SK-N-SH (cell line): ENCODE measurements at regions not wholly inside any gene's neighbourhood (a gene's known extent, or its start where the extent isn't known, plus 50 kb on each side); places are given as distances from the start of the nearest gene placed in this dataset.

Source experiments
- CTCF ChIA-PET: fragments of 300-600, 350-600 bp; formaldehyde crosslinking; extraction: SDS; loops from one replicate; lab custom pipeline; 2021; lab: Yijun Ruan, JAX
- POLR2A ChIA-PET: fragments of 350-600 bp; sonication (Branson Sonifier 250); formaldehyde crosslinking; extraction: SDS; loops from one replicate; lab custom pipeline; 2020; ENCODE audit warnings: antibody characterized with exemption, inconsistent platforms; lab: Yijun Ruan, JAX
- DNase-seq: peaks from one replicate; pipeline ENCODE4 v3.0.0; 2012
- H2AFZ ChIP-seq: fragments of 200-600 bp; sonication (generic); 2 replicates; pipeline ENCODE4 v1.8.1; 2016; ENCODE audit warnings: antibody characterized with exemption, mild to moderate bottlenecking, low read depth
- H3F3A ChIP-seq: fragments of 200-600 bp; sonication (generic); replicated peaks from 2 replicates; pipeline ENCODE3; 2016; ENCODE audit warnings: antibody characterized with exemption, mild to moderate bottlenecking; ENCODE audit not compliant: insufficient read depth
- H3K27ac ChIP-seq, 2 experiments: fragments of 200-500 bp in 1 of 2; fragments of 200-600 bp in 1 of 2; sonication (Bioruptor generic) in 1 of 2; sonication (generic), shearing (Covaris generic) in 1 of 2; 2 replicates each; pipeline versions ENCODE4 v1.5.1 to v1.6.1; 2014 to 2016; ENCODE audit warnings: low read depth in 2 of 2, inconsistent platforms in 1 of 2, low read length in 1 of 2, mild to moderate bottlenecking in 1 of 2, mixed read lengths in 1 of 2
- H3K27me3 ChIP-seq: fragments of 200-600 bp; sonication (generic), shearing (Covaris generic); 2 replicates; pipeline ENCODE4 v1.6.1; 2016; ENCODE audit warnings: mixed run types; ENCODE audit not compliant: insufficient read depth
- H3K36me3 ChIP-seq, 2 experiments: fragments of 200-500 bp in 1 of 2; fragments of 200-600 bp in 1 of 2; sonication (Bioruptor generic) in 1 of 2; sonication (generic) in 1 of 2; replicated peaks in 1 of 2; 2 replicates each; pipeline versions ENCODE3 to v1.5.1; 2014 to 2016; ENCODE audit warnings: low read length in 1 of 2, mild to moderate bottlenecking in 1 of 2; ENCODE audit not compliant: insufficient read depth in 2 of 2, control insufficient read depth in 1 of 2
- H3K4me1 ChIP-seq, 2 experiments: fragments of 200-500 bp in 1 of 2; fragments of 200-600 bp in 1 of 2; sonication (Bioruptor generic) in 1 of 2; sonication (generic), shearing (Covaris generic) in 1 of 2; 2 replicates each; pipeline versions ENCODE4 v1.5.1 to v1.6.1; 2014 to 2016; ENCODE audit warnings: low read depth in 1 of 2, low read length in 1 of 2, mixed run types in 1 of 2; ENCODE audit not compliant: insufficient read depth in 2 of 2, control insufficient read depth in 1 of 2
- H3K4me2 ChIP-seq: fragments of 200-600 bp; sonication (generic), shearing (Covaris generic); 2 replicates; pipeline ENCODE4 v1.6.1; 2017; ENCODE audit warnings: mixed run types
- H3K4me3 ChIP-seq, 2 experiments: fragments of 200-500 bp in 1 of 2; fragments of 200-600 bp in 1 of 2; sonication (Bioruptor generic) in 1 of 2; sonication (generic), shearing (Covaris generic) in 1 of 2; 2 replicates each; pipeline versions ENCODE4 v1.5.1 to v1.8.1; 2014 to 2016; ENCODE audit warnings: low read depth in 2 of 2, inconsistent platforms in 1 of 2, low read length in 1 of 2, mild to moderate bottlenecking in 1 of 2, mixed read lengths in 1 of 2, moderate library complexity in 1 of 2
- H3K79me2 ChIP-seq: fragments of 200-600 bp; sonication (generic); 2 replicates; pipeline ENCODE4 v1.8.1; 2017; ENCODE audit warnings: mild to moderate bottlenecking; ENCODE audit not compliant: insufficient read depth
- H3K9ac ChIP-seq: fragments of 200-600 bp; sonication (generic); 2 replicates; pipeline ENCODE4 v1.6.1; 2017; ENCODE audit warnings: mixed run types
- H3K9me2 ChIP-seq: fragments of 200-600 bp; sonication (generic); 2 replicates; pipeline ENCODE4 v1.6.1; 2017; ENCODE audit warnings: mixed run types
- H3K9me3 ChIP-seq: fragments of 200-600 bp; sonication (generic); 2 replicates; pipeline ENCODE4 v1.6.1; 2017; ENCODE audit warnings: mixed run types, mild to moderate bottlenecking, moderate library complexity
- H4K20me1 ChIP-seq: fragments of 200-600 bp; sonication (generic); 2 replicates; pipeline ENCODE4 v1.6.1; 2017; ENCODE audit warnings: mild to moderate bottlenecking, mixed run types; ENCODE audit not compliant: insufficient read depth
- CHD2 ChIP-seq: fragments of 150-350 bp; IDR thresholded peaks from 2 replicates; pipeline ENCODE4 v1.6.1; 2018; ENCODE audit warnings: low read length; ENCODE audit not compliant: partially characterized antibody
- ELF1 ChIP-seq: IDR thresholded peaks from 2 replicates; pipeline ENCODE4 v1.4.0; 2012
- FOSL2 ChIP-seq: IDR thresholded peaks from 2 replicates; pipeline ENCODE4 v1.4.0; 2012; ENCODE audit warnings: low read depth, mild to moderate bottlenecking, moderate library complexity, borderline replicate concordance
- SMC3 ChIP-seq: IDR thresholded peaks from 2 replicates; pipeline ENCODE4 v1.6.1; 2012; ENCODE audit warnings: low read depth, low read length, improper control_type of control experiment
- TAF1 ChIP-seq: IDR thresholded peaks from 2 replicates; pipeline ENCODE4 v1.6.1; 2012; ENCODE audit warnings: low read depth, mild to moderate bottlenecking, low read length, moderate library complexity, borderline replicate concordance
- TCF12 ChIP-seq: IDR thresholded peaks from 2 replicates; pipeline ENCODE4 v1.4.0; 2012
- YY1 ChIP-seq: IDR thresholded peaks from 2 replicates; pipeline ENCODE4 v1.4.0; 2012; ENCODE audit warnings: low read depth, mild to moderate bottlenecking
- WGBS: methylation state at CpG from one replicate; pipeline ENCODE4 v1.1.6; 2017; ENCODE audit warnings: low lambda C conversion rate; 5-methylcytosine and 5-hydroxymethylcytosine counted together
- TF ChIP-seq, protein P1 (sequence below): IDR thresholded peaks from 2 replicates; pipeline ENCODE4; 2012
- TF ChIP-seq, protein P2 (sequence below): IDR thresholded peaks from 2 replicates; pipeline ENCODE4 v1.4.0; 2012; ENCODE audit warnings: low read depth, borderline replicate concordance
- TF ChIP-seq, protein P3 (sequence below): IDR thresholded peaks from 2 replicates; pipeline ENCODE4 v1.4.0; 2012; ENCODE audit warnings: low read depth

DNA sequence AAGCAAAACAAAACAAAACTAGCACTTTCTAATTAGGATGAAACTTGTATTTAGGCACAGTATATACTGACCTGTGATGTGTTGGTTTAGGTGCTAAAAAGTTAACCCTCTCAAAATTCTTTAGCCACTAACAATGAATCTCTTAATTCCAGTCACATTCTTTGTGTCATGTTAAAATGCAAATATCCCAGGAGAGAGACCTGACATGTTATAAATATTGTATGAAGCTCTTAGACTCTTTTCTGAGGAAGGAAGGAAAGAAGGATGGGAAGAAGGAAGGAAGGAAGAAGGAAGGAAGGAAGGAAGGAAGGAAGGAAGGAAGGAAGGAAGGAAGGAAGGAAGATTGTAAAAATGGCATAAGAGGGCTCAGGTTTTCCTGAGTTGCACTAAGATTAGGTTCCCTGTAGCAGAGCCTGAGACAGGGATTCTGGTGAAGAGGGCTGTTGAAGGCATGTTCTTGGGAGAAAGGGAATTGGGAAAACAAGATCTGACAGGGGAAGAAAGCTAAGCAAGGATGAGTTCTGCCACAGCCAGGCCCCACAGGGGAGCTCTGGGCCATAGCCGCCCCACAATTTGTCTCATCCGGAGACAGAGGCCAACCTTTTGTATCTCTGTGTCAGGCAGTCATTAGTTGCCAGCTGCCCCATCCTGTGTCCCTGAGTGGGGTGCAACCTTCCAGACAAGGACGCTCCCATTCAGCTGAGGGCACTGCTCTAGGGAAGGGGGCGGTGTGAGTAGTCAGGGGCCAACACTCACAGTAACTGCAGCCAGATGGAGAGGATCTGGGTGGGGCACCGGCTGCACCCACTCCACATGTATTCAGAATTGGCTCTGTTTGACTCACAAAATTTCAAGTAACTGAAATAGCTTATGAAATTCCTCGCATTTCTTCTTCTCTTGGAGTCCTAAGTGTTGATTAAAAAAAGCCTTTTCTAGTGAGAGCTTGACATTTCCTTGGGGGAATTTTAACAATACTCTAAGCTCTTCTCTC, 189.3 kb upstream of the ARG1 start:
- Histone ChIP-seq H3K79me2 (no peaks in the 10 kb centered on the region), H3F3A (no peaks in the 10 kb centered on the region), H3K9ac (no peak overlapping the region), H3K4me1 (peaks cover 0 to 33% of the 10 kb centered on the region in 2 experiments; a peak in 1 of 4 replicates), H3K27me3 (no peaks in the 10 kb centered on the region), H3K36me3 (no peaks in the 10 kb centered on the region), H4K20me1 (no peaks in the 10 kb centered on the region), H3K4me2 (no peak overlapping the region), H3K4me3 (no peak overlapping the region), H3K9me3 (no peaks in the 10 kb centered on the region), H2AFZ (no peak overlapping the region), H3K27ac (no peak overlapping the region), H3K9me2 (no peaks in the 10 kb centered on the region)
- POLR2A ChIA-PET: no interaction called here
- no peak for TF ChIP-seq TAF1
- TF ChIP-seq TCF12: no peak
- TF ChIP-seq, protein P1, sequence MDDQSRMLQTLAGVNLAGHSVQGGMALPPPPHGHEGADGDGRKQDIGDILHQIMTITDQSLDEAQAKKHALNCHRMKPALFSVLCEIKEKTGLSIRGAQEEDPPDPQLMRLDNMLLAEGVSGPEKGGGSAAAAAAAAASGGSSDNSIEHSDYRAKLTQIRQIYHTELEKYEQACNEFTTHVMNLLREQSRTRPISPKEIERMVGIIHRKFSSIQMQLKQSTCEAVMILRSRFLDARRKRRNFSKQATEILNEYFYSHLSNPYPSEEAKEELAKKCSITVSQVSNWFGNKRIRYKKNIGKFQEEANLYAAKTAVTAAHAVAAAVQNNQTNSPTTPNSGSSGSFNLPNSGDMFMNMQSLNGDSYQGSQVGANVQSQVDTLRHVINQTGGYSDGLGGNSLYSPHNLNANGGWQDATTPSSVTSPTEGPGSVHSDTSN: no peak
- no peak for TF ChIP-seq FOSL2
- TF ChIP-seq SMC3: no peak
- TF ChIP-seq, protein P2, sequence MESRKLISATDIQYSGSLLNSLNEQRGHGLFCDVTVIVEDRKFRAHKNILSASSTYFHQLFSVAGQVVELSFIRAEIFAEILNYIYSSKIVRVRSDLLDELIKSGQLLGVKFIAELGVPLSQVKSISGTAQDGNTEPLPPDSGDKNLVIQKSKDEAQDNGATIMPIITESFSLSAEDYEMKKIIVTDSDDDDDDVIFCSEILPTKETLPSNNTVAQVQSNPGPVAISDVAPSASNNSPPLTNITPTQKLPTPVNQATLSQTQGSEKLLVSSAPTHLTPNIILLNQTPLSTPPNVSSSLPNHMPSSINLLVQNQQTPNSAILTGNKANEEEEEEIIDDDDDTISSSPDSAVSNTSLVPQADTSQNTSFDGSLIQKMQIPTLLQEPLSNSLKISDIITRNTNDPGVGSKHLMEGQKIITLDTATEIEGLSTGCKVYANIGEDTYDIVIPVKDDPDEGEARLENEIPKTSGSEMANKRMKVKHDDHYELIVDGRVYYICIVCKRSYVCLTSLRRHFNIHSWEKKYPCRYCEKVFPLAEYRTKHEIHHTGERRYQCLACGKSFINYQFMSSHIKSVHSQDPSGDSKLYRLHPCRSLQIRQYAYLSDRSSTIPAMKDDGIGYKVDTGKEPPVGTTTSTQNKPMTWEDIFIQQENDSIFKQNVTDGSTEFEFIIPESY: no peak
- WGBS: 34% methylated on average over 6 of the region's 6 CpGs
- CTCF ChIA-PET: no interaction called here
- no peak for DNase-seq

DNA sequence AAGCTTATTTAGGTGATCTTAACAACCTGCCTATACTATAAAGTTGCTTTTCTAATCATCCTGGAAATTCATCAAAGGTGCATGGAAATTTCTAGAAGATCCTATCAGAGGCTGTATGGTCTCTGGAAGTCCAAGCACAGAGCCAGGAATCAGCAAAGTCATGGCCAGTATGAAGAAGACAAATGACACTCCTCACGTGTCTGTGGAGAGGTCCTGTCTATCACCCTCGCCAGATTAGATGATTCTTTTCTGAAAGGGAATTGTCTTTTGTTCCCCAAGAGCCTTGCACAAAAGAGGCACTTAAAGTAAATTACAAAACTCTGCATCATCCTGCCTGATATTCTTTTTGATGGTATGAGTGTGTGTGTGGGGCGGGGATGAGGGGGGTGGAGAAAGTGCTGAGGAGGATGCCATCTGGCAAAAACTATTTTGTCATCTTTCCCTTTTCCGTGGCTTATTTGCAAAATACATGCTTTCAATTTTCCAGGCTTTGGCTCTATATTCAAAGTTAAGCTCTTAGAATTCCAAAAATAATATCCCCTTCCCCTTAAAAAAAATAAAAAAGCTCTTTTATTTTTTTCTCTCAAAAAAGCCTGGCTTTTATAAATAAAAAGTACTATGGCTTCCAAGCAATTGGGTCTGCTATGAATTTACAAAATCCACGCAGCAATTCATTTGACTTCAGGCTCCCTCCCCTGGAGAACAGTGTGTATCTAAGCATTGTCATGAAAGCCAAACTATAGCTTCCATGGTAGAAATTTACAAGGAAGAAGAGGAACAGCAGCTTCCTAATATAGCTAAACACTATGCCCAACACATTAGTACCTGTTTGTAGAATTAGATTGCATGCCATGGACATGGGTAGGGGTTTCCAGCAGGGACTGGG, 185.2 kb upstream of the ARG1 start:
- DNase-seq: no peak
- WGBS: 15% methylated on average over 5 of the region's 5 CpGs
- Histone ChIP-seq H3K27me3 (no peaks in the 10 kb centered on the region), H3K9me3 (no peaks in the 10 kb centered on the region), H3K36me3 (no peaks in the 10 kb centered on the region), H4K20me1 (no peaks in the 10 kb centered on the region), H2AFZ (no peak overlapping the region; the same call in 1 of the 2 replicates), H3K9ac (no peak overlapping the region), H3K27ac (no peak overlapping the region), H3K79me2 (no peaks in the 10 kb centered on the region), H3K4me3 (no peak overlapping the region), H3K4me1 (peaks cover 0 to 22% of the 10 kb centered on the region in 2 experiments; a peak in 1 of 4 replicates), H3F3A (no peaks in the 10 kb centered on the region), H3K9me2 (no peaks in the 10 kb centered on the region), H3K4me2 (no peak overlapping the region)
- CTCF ChIA-PET: no interaction called here
- POLR2A ChIA-PET: interaction anchor here (0.6 kb wide), 1 partner anchor 372 kb away, joined by 3 read pairs; no protein-coding TSS in a partner anchor
- TF ChIP-seq, protein P3, sequence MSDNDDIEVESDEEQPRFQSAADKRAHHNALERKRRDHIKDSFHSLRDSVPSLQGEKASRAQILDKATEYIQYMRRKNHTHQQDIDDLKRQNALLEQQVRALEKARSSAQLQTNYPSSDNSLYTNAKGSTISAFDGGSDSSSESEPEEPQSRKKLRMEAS: no peak
- TF ChIP-seq ELF1: no peak
- no peak for TF ChIP-seq CHD2
- TF ChIP-seq YY1: no peak
